OCI-LY1 (cell line): ENCODE measurements at regions not wholly inside any gene's neighbourhood (a gene's known extent, or its start where the extent isn't known, plus 50 kb on each side); places are given as distances from the start of the nearest gene placed in this dataset.

Experiments
- EZH2 ChIP-seq: fragments of 200-600 bp; sonication (generic), shearing (Covaris generic); IDR thresholded peaks from 2 replicates; pipeline ENCODE4 v1.8.0; 2017; ENCODE audit warnings: borderline replicate concordance, mixed run types, mild to moderate bottlenecking, antibody characterized with exemption, low read length, moderate library complexity, mixed read lengths
- TF ChIP-seq, protein P1 (sequence below): fragments of 200-600 bp; sonication (generic), shearing (Covaris generic); IDR thresholded peaks from 2 replicates; pipeline ENCODE4 v1.5.1; 2017; ENCODE audit warnings: mild to moderate bottlenecking, antibody characterized with exemption, low read length, moderate library complexity, mixed read lengths

DNA sequence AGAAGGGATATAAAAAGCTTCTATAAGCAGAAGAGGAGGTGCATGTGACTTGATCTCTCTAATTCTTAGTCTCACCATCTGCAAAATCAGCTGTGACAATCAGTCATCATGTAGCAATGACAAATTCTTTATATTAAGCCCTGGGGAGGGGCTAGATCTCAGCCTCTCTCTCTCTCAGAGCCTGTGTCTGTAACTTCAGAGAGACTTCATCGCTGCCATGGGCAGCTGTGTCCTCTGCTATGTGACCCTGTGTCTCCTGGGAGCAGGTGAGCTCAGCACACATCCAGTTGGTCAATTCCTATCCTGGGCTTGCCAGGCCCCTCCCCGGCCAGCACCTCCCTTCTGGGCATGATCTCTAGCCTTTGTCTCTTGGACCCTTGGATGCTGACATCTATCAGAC lies 109.6 kb downstream of the ANKRD18B start:
- TF ChIP-seq, protein P1, sequence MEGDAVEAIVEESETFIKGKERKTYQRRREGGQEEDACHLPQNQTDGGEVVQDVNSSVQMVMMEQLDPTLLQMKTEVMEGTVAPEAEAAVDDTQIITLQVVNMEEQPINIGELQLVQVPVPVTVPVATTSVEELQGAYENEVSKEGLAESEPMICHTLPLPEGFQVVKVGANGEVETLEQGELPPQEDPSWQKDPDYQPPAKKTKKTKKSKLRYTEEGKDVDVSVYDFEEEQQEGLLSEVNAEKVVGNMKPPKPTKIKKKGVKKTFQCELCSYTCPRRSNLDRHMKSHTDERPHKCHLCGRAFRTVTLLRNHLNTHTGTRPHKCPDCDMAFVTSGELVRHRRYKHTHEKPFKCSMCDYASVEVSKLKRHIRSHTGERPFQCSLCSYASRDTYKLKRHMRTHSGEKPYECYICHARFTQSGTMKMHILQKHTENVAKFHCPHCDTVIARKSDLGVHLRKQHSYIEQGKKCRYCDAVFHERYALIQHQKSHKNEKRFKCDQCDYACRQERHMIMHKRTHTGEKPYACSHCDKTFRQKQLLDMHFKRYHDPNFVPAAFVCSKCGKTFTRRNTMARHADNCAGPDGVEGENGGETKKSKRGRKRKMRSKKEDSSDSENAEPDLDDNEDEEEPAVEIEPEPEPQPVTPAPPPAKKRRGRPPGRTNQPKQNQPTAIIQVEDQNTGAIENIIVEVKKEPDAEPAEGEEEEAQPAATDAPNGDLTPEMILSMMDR: no peak
- no peak for TF ChIP-seq EZH2
